Body of pancreas (tissue), 4 donors: ENCODE measurements at regions not wholly inside any gene's neighbourhood (a gene's known extent, or its start where the extent isn't known, plus 50 kb on each side); places are given as distances from the start of the nearest gene placed in this dataset.

Experiments
- ATAC-seq: fragments of 150-250 bp; one replicate; pipeline ENCODE4 v1.9.1; 2016
- DNase-seq, 4 donors: peaks; one replicate each; pipeline ENCODE4 v3.0.0-alpha.2; 2019
- H3K27ac ChIP-seq, 4 donors: fragments of 200-600 bp; sonication (generic); 1 replicate in 3 of 4; 2 replicates in 1 of 4; pipeline versions ENCODE4 v1.5.1 to v1.6.1; 2016 to 2019; ENCODE audit warnings: mild to moderate bottlenecking in 1 of 4, mixed read lengths in 1 of 4, moderate library complexity in 1 of 4
- H3K27me3 ChIP-seq, 2 donors: fragments of 200-600 bp; sonication (generic); one replicate each; pipeline ENCODE4 v1.6.0; 2016; ENCODE audit warnings: mild to moderate bottlenecking in 1 of 2
- H3K36me3 ChIP-seq, 2 donors: fragments of 200-600 bp; sonication (generic); replicated peaks in 1 of 2; 2 replicates each; pipeline ENCODE4 v1.5.1; 2016; ENCODE audit warnings: low read depth in 2 of 2; ENCODE audit not compliant: insufficient read depth in 1 of 2
- H3K4me1 ChIP-seq: fragments of 200-600 bp; sonication (generic); one replicate; pipeline ENCODE4 v1.6.0; 2016
- H3K4me3 ChIP-seq, 2 donors: fragments of 200-600 bp; sonication (generic); 1 replicate in 1 of 2; 2 replicates in 1 of 2; pipeline ENCODE4 v1.5.1; 2016 to 2019
- H3K9me3 ChIP-seq, 3 donors: fragments of 200-600 bp; sonication (generic); 1 replicate in 2 of 3; 2 replicates in 1 of 3; pipeline ENCODE4 v1.5.1; 2016
- POLR2A ChIP-seq, 3 donors: fragments of 450-650 bp; IDR thresholded peaks; one replicate each; pipeline ENCODE4 v1.6.1; 2016; ENCODE audit warnings: antibody characterized with exemption in 3 of 3, mild to moderate bottlenecking in 2 of 3
- WGBS, 2 donors: methylation state at CpG; one replicate each; pipeline ENCODE4 v1.1.5; 2017; 5-methylcytosine and 5-hydroxymethylcytosine counted together
- intact Hi-C: fragments of 100-400 bp; cut with DNase I; formaldehyde crosslinking; loops from one replicate; pipeline ENCODE4 v1.15.1; 2023
- TF ChIP-seq, protein P1 (sequence below), 7 experiments: fragments of 450-650 bp in 4 of 7; fragments of 200-600 bp in 3 of 7; sonication (generic) in 3 of 7; IDR thresholded peaks; one replicate each; pipeline ENCODE4 v1.5.1; 2016 to 2019; ENCODE audit warnings: antibody characterized with exemption in 7 of 7

DNA sequence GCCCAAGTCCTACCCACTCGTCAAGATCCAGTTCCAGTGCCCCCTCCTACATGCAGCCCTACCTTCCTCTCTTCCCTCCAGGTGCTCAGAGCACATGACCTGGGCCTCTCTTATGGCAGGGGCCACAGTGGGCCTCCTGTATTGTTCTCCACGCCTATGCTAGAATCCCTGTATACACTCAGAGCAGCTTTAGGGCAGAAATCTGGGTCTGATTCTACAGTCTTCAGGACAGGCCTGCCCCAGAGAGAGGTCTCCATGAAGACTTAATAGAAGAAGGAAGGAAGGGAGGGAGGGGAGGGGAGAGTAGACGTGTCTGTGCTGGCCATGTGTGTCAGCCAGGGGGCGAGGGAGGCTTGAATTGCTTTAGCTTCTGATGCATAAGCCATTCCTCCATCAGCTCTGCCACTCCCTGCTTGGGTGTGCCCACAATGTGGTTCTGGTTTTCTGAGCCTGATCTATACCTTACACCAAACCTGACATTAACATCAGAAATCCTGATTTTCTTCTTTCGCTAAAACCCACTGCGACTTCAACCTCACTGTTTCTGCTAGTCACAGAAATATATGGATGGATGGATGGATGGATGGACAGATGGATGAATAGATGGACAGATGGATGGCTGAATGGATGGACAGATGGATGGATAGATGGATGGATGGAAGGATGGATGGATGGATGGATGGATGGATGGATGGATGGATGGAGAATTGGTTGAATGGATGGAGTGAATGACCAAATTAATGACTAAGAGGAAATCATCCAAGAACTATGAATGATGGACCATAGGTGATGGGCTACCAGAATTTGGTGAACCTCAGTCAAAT is 56.6 kb upstream of the PRDM11 start:
- Histone ChIP-seq H3K4me3 (no peak overlapping the region), H3K36me3 (no peaks in the 10 kb centered on the region), H3K9me3 (no peaks in the 10 kb centered on the region), H3K27ac (peak overlapping the region in 3 of 4 donors; percentile 64 to 84 (median 82)), H3K27me3 (no peaks in the 10 kb centered on the region), H3K4me1 (peaks cover 24% of the 10 kb centered on the region)
- intact Hi-C loops: no loop called here
- DNase-seq: no peak
- TF ChIP-seq, protein P1, sequence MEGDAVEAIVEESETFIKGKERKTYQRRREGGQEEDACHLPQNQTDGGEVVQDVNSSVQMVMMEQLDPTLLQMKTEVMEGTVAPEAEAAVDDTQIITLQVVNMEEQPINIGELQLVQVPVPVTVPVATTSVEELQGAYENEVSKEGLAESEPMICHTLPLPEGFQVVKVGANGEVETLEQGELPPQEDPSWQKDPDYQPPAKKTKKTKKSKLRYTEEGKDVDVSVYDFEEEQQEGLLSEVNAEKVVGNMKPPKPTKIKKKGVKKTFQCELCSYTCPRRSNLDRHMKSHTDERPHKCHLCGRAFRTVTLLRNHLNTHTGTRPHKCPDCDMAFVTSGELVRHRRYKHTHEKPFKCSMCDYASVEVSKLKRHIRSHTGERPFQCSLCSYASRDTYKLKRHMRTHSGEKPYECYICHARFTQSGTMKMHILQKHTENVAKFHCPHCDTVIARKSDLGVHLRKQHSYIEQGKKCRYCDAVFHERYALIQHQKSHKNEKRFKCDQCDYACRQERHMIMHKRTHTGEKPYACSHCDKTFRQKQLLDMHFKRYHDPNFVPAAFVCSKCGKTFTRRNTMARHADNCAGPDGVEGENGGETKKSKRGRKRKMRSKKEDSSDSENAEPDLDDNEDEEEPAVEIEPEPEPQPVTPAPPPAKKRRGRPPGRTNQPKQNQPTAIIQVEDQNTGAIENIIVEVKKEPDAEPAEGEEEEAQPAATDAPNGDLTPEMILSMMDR (IDR thresholded peaks at IDR 0.05): no peak
- no peak for TF ChIP-seq POLR2A (IDR thresholded peaks at IDR 0.05)
- ATAC-seq: peak; percentile 1
- 69 to 78% methylated on average over 6 of the region's 6 CpGs for WGBS, 2 donors

DNA sequence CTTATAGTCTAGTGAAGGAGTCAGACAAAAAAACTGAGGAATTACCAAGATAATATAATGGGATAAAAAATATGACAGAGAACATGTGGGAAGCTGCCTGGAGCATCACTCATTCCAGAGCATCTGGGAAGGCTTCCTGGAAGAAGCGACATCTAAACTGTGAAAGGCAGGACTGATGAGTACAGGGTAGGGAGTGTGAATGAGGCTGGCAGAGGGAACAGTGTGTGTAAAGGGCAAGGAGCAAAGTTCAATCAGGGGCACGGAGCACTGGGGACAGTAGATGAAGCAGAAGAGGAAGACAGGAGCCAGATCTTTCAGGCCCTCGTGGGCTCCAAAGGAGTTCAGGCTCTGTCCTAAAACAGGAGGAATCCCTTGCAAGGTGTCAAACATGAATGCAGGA is 55.8 kb upstream of the PRDM11 start:
- peaks cover 24% of the 10 kb centered on the region for H3K4me1 ChIP-seq
- H3K4me3 ChIP-seq: no peak overlapping the region
- H3K9me3 ChIP-seq: no peaks in the 10 kb centered on the region
- TF ChIP-seq POLR2A (IDR thresholded peaks at IDR 0.05): no peak
- TF ChIP-seq, protein P1 (IDR thresholded peaks at IDR 0.05): no peak
- intact Hi-C loops: no loop called here
- ATAC-seq (no peak), DNase-seq (no peak)
- no peaks in the 10 kb centered on the region for H3K36me3 ChIP-seq
- no peak overlapping the region for H3K27ac ChIP-seq
- WGBS, 2 donors: 70 to 75% methylated on average over 3 of the region's 3 CpGs
- no peaks in the 10 kb centered on the region for H3K27me3 ChIP-seq

- no peaks in the 10 kb centered on the region for H3K27me3 ChIP-seq
- DNase-seq (peak in 1 of 4 donors; percentile 52), ATAC-seq (no peak)
- no peak overlapping the region for H3K4me3 ChIP-seq
- H3K27ac ChIP-seq: peak overlapping the region in 2 of 4 donors; percentile 16 to 36
- no peaks in the 10 kb centered on the region for H3K9me3 ChIP-seq
- no peaks in the 10 kb centered on the region for H3K36me3 ChIP-seq
- intact Hi-C loops: no loop called here
- WGBS, 2 donors: 50 to 58% methylated on average over 11 of the region's 11 CpGs
- no peak for TF ChIP-seq POLR2A (IDR thresholded peaks at IDR 0.05)
- TF ChIP-seq, protein P1 (IDR thresholded peaks at IDR 0.05): no peak
- H3K4me1 ChIP-seq: peaks cover 24% of the 10 kb centered on the region
These were observed 54.7 kb upstream of the PRDM11 start for GRCh38 chr11:45091563-45092403.

GRCh38 chr11:45092404-45092785 is 54.0 kb upstream of the PRDM11 start:
- ATAC-seq (no peak), DNase-seq (no peak)
- H3K27ac ChIP-seq: peak overlapping the region in 1 of 4 donors; percentile 36
- no peak overlapping the region for H3K4me3 ChIP-seq
- no peaks in the 10 kb centered on the region for H3K27me3 ChIP-seq
- TF ChIP-seq, protein P1 (IDR thresholded peaks at IDR 0.05): no peak
- no peak for TF ChIP-seq POLR2A (IDR thresholded peaks at IDR 0.05)
- WGBS, 2 donors: 69 to 85% methylated on average over 5 of the region's 5 CpGs
- no peaks in the 10 kb centered on the region for H3K36me3 ChIP-seq
- peaks cover 24% of the 10 kb centered on the region for H3K4me1 ChIP-seq
- H3K9me3 ChIP-seq: no peaks in the 10 kb centered on the region
- intact Hi-C loops: no loop called here
